ENCODE measurements at regions not wholly inside any gene's neighbourhood (a gene's known extent, or its start where the extent isn't known, plus 50 kb on each side); places are given as distances from the start of the nearest gene placed in this dataset.

- Histone ChIP-seq H3K27ac (no peak overlapping the region), H3K4me1 (no peaks in the 10 kb centered on the region), H3K4me3 (no peak overlapping the region), H3K9me3 (no peaks in the 10 kb centered on the region), H3K36me3 (no peaks in the 10 kb centered on the region), H3K27me3 (no peaks in the 10 kb centered on the region)
- no peak for TF ChIP-seq CTCF (IDR thresholded peaks at IDR 0.05)
- DNase-seq (ENCODE audit: low spot score) = no peak
These were observed 301.4 kb upstream of the PDGFD start for GRCh38 chr11:104465321-104465720.

DNA sequence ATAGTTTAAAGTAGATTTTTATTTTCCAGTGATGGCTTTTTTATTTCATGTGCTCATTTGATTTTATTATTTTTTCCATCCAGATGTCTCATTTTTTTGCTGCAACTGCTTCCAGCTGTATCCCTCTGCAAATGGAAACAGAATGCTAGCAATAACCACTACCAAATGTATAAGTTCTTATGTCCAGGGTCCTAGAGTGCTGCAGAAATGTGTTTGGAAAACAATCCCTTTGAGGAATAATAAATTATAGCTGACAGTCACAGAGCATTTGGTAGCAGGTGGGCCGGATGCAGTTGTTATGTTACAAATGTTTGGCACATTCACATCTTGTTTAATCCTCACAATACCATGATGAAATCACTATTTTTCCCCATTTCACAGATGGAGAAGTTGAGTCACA, 300.7 kb upstream of the PDGFD start:
- Histone ChIP-seq H3K9me3 (no peaks in the 10 kb centered on the region), H3K4me3 (no peak overlapping the region), H3K4me1 (no peaks in the 10 kb centered on the region), H3K36me3 (no peaks in the 10 kb centered on the region), H3K27me3 (no peaks in the 10 kb centered on the region), H3K27ac (no peak overlapping the region)
- DNase-seq (ENCODE audit: low spot score) = no peak
- TF ChIP-seq CTCF (IDR thresholded peaks at IDR 0.05) = no peak

DNA sequence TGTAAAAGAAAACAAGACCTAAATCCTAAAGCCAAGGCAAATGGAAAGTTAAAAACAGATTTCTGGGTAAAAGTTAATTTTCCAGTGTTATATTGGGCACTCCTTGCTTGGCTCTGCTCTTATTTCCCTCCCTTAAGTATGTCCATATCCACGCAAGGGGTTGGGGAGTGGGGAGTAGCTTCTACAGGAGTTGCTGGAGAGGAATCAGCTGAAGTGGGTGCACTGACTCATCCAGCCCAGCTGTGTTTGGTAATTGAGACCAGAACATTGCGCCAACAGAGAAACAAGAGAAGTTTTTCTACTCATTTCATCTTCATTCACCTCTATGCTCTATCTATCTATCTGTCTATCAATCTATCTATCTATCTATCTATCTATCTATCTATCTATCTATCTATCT, 298.4 kb upstream of the PDGFD start:
- Histone ChIP-seq H3K36me3 (no peaks in the 10 kb centered on the region), H3K27ac (no peak overlapping the region), H3K9me3 (no peaks in the 10 kb centered on the region), H3K4me3 (no peak overlapping the region), H3K27me3 (no peaks in the 10 kb centered on the region), H3K4me1 (no peaks in the 10 kb centered on the region)
- DNase-seq (ENCODE audit: low spot score) = no peak
- no peak for TF ChIP-seq CTCF (IDR thresholded peaks at IDR 0.05)

- DNase-seq (ENCODE audit: low spot score) = no peak
- no peak for TF ChIP-seq CTCF (IDR thresholded peaks at IDR 0.05)
These were observed 287.4 kb upstream of the PDGFD start for GRCh38 chr11:104451197-104451893.

DNA sequence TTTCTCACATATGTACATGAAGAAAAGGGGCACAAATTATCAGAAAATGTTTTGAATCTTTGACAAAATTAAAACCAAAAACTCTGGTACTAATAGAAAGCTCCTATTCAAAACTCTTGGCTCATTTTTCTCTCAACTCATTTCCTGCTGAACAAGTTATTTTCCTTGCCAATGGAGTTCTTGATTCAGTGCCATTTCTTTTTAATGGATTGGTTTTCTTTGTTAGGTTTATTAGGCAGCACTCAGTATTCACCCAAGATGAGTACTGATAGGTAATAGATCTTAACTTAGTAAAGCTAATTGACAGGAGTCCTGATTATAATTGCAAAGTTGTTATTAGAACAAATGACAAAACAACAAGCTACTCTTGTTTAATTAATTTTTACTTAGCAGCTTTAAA, 279.4 kb upstream of the PDGFD start:
- H3K4me3 ChIP-seq = no peak overlapping the region
- no peak for TF ChIP-seq CTCF (IDR thresholded peaks at IDR 0.05)
- H3K27me3 ChIP-seq = no peaks in the 10 kb centered on the region
- no peaks in the 10 kb centered on the region for H3K36me3 ChIP-seq
- H3K4me1 ChIP-seq = no peaks in the 10 kb centered on the region
- H3K27ac ChIP-seq = peak overlapping the region in 1 of 2 donors; percentile 9
- DNase-seq (ENCODE audit: low spot score) = no peak
- no peaks in the 10 kb centered on the region for H3K9me3 ChIP-seq

More at GRCh38 chr11:104451197-104451893, 287.4 kb upstream of the PDGFD start:
- Histone ChIP-seq H3K4me1 (no peaks in the 10 kb centered on the region), H3K36me3 (no peaks in the 10 kb centered on the region), H3K27me3 (no peaks in the 10 kb centered on the region), H3K4me3 (no peak overlapping the region), H3K27ac (peak overlapping the region; percentile 26 to 46), H3K9me3 (no peaks in the 10 kb centered on the region)

DNA sequence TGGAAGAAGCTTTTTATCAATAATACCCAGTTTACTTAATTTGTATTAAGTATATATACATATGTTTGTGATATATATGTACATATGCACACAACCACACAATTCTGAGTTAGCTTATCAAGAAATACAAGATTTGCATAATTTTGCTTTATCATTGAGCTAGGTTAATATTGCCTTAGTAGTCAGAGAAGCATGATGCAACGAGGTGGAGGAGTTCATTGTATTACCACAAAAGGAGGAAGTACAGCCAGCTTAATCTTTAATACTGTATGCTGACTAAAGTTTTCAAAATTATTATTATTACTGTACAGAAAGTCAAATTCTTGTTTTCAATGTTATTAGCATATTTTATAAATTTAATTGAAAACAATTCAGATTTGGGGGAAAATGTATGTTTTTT, 278.4 kb upstream of the PDGFD start:
- Histone ChIP-seq H3K36me3 (no peaks in the 10 kb centered on the region), H3K4me3 (no peak overlapping the region), H3K27me3 (no peaks in the 10 kb centered on the region), H3K27ac (no peak overlapping the region), H3K4me1 (no peaks in the 10 kb centered on the region), H3K9me3 (no peaks in the 10 kb centered on the region)
- no peak for TF ChIP-seq CTCF (IDR thresholded peaks at IDR 0.05)
- no peak for DNase-seq (ENCODE audit: low spot score)
